ENCODE measurements at regions not wholly inside any gene's neighbourhood (a gene's known extent, or its start where the extent isn't known, plus 50 kb on each side); places are given as distances from the start of the nearest gene placed in this dataset.
"Not testable (repeated sequence)": the region's sequence is repeated elsewhere in the genome, so short reads cannot be mapped to it uniquely, and the experiment has no call there.

DNA sequence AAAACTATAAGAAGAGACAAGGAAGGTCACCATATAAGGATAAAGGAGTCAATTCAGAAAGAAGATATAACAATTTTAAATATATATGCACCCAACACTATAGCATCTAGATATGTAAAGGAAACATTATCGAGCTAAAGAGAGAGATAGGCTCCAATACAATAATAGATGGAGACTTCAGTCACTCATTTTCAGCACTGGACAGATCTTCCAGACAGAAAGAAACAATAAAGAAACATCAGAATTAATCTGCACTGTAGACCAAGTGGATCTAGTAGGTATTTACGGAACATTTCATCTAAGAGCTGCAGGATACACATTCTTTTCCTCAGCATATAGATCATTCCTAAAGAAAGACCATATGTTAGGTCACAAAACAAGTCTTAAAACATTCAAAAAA lies 463.5 kb downstream of the KCTD16 start:
- TF ChIP-seq, protein P1, sequence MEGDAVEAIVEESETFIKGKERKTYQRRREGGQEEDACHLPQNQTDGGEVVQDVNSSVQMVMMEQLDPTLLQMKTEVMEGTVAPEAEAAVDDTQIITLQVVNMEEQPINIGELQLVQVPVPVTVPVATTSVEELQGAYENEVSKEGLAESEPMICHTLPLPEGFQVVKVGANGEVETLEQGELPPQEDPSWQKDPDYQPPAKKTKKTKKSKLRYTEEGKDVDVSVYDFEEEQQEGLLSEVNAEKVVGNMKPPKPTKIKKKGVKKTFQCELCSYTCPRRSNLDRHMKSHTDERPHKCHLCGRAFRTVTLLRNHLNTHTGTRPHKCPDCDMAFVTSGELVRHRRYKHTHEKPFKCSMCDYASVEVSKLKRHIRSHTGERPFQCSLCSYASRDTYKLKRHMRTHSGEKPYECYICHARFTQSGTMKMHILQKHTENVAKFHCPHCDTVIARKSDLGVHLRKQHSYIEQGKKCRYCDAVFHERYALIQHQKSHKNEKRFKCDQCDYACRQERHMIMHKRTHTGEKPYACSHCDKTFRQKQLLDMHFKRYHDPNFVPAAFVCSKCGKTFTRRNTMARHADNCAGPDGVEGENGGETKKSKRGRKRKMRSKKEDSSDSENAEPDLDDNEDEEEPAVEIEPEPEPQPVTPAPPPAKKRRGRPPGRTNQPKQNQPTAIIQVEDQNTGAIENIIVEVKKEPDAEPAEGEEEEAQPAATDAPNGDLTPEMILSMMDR (IDR thresholded peaks at IDR 0.05; ENCODE audit: control insufficient read depth, insufficient read depth, low read depth, low read length, missing control alignments), result no peak
- no peak for DNase-seq (ENCODE audit: low read depth)
- no peak overlapping the region for H3K4me3 ChIP-seq (ENCODE audit: control insufficient read depth, low read depth, low read length)

DNA sequence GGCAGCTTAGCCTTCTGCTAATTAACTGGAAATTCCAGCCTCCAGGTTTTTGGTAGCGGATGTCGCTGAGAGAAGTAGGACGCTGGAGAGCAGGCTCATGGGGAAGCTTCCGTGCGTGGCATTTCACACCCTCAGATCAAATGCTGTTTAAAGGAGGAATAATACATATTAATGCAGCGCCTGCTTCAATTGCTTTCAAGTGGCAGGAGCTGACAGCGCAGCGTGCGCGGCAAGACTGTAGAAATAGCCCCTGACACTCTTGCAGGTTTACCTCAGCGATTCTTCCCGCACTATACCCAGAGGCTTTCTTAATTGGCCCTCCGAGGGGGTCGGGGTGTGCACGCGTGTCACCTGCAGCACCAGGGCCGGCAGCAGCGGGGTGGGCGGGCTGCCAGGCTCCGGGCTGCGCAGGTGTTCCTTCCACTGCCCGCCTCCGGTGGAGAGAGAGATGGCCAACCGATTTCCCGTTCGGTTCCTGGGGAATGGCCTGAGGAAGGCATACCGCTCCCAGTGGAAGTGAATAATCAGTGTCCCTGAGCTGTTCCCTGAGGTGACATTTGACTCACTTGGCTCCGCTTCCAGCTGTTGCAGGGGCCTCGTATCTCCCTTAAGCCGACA lies 427.9 kb downstream of the KCTD16 start:
- TF ChIP-seq, protein P1 (IDR thresholded peaks at IDR 0.05; ENCODE audit: control insufficient read depth, insufficient read depth, low read depth, low read length, missing control alignments), result no peak
- peak overlapping the region; percentile 19 for H3K4me3 ChIP-seq (ENCODE audit: control insufficient read depth, low read depth, low read length)
- DNase-seq (ENCODE audit: low read depth), result no peak

DNA sequence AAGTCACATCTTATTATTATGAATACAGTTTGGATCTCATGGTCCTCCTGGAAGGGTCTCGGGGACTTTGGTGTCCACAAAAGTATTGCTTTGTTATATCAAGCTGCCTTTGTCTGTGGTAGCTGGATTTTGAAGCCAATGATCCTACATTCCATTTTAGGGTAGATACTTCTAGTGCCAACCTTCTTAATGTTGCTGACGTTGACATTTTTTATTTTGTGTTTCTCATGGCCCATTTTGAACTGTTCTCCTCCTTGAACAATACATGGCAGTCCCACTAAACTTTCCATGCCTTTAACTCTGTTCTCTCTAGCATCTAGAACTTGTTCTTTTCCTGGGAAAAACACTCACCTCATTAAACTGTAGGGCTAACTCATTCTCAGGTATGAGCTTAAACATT lies 425.8 kb downstream of the KCTD16 start:
- no peak for DNase-seq (ENCODE audit: low read depth)
- no peak overlapping the region for H3K4me3 ChIP-seq (ENCODE audit: control insufficient read depth, low read depth, low read length)
- TF ChIP-seq, protein P1 (IDR thresholded peaks at IDR 0.05; ENCODE audit: control insufficient read depth, insufficient read depth, low read depth, low read length, missing control alignments), result no peak

DNA sequence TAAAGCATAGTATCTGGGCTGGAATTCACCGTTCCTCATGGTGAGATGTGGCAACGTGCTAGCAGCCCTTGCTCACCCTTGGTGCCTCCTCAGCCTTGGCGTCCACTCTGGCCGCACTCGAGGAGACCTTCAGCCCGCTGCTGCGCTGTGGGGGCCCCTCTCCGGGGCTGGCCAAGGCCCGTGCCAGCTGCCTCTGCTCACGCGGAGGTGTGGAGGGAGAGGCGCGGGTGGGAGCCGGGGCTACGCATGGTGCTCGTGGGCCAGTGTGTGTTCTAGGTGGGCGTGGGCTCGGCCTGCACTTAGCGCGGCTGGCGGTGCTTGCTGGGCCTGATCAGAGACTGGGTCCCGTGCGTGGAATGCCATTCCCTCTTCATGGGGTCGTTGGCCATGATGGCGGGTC lies 424.2 kb downstream of the KCTD16 start:
- no peak overlapping the region for H3K4me3 ChIP-seq (ENCODE audit: control insufficient read depth, low read depth, low read length)
- TF ChIP-seq, protein P1 (IDR thresholded peaks at IDR 0.05; ENCODE audit: control insufficient read depth, insufficient read depth, low read depth, low read length, missing control alignments), result no peak
- no peak for DNase-seq (ENCODE audit: low read depth)

DNA sequence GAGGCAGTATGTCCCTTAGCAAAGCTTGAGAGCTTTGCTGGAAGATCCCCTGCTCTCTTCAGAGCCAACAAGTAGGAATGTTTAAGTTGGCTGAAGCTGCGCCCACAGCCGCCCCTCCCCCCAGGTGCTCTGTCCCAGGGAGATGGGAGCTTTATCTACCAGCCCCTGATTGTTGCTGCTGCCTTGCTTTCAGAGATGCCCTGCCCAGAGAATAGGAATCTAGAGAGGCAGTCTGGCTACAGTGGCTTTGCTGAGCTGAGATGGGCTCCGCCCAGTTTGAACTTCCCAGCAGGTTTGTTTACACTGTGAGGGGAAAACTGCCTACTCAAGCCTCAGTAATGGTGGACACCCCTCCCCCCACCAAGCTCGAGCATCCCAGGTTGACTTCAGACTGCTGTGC lies 423.6 kb downstream of the KCTD16 start:
- H3K4me3 ChIP-seq (ENCODE audit: control insufficient read depth, low read depth, low read length); DNase-seq (ENCODE audit: low read depth): not testable (repeated sequence)

DNA sequence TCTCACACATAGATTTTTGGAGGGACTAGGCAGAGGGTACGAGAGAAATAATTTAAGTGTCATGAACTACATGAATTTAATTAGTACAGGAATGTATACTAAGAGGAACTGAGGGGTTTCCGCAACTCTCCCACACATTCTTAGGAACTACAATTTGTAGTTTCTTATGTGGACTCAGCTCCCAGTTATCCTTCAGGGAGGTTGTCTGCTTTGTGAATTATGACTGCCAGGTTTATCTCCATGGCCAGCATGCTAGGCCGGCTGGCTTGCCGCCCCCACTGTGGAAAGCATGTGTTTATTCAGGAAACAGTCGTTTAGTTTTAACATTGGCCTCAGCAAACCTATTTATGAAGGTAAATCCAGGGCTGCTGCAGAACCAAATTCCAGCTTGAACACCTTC lies 415.0 kb downstream of the KCTD16 start:
- TF ChIP-seq, protein P1 (IDR thresholded peaks at IDR 0.05; ENCODE audit: control insufficient read depth, insufficient read depth, low read depth, low read length, missing control alignments), result no peak
- no peak for DNase-seq (ENCODE audit: low read depth)
- no peak overlapping the region for H3K4me3 ChIP-seq (ENCODE audit: control insufficient read depth, low read depth, low read length)

DNA sequence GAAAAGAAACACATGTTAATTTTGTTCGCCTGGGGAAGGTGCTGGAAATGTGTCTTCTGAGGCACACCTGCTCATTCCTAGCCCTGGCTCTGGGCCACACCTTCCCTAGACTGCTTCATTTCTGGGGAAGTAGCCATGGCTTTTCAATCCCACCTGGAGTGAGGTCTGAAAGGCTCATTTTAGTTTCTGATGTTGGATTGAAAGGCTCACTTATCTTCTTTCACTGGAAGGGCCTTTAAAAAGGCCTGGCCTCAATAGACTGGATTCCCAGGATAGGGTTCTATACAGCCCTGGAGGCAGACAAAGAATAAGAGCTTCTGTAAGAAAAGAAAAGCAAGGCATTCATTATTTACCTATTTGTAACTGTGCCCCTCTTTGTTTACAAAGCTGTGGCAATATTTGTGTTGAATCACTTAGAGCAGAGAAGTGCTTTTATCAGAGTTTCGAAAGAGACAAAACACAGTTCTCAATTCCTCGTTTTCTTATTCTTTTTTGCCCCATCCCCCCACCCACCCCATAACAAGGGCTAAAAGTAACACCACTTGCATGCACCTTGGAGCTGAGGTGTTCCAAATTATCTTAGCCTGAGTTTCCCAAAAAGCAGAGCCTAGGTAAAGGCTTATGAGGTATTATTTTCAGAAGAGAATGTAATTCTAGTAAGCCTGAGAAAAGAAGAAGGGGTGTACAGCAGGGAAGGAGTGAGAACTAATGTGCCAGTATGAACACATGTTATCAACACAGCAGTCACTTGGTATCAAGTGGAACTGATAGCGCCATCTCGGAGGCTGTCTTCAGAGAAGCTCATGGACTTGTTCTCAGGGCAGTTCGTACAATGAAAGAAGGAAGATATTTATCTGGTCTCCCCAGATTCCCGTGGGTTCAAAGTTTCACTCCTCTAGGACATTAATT lies 413.1 kb downstream of the KCTD16 start:
- no peak overlapping the region for H3K4me3 ChIP-seq (ENCODE audit: control insufficient read depth, low read depth, low read length)
- DNase-seq (ENCODE audit: low read depth), result no peak
- TF ChIP-seq, protein P1 (IDR thresholded peaks at IDR 0.05; ENCODE audit: control insufficient read depth, insufficient read depth, low read depth, low read length, missing control alignments), result no peak

All from AG09309 (cell line).